ENCODE measurements at regions not wholly inside any gene's neighbourhood (a gene's known extent, or its start where the extent isn't known, plus 50 kb on each side); places are given as distances from the start of the nearest gene placed in this dataset.
A peak's percentile ranks its signal among the peaks of the same experiment; 100 is the strongest.
"Not testable (repeated sequence)": the region's sequence is repeated elsewhere in the genome, so short reads cannot be mapped to it uniquely, and the experiment has no call there.

DNA sequence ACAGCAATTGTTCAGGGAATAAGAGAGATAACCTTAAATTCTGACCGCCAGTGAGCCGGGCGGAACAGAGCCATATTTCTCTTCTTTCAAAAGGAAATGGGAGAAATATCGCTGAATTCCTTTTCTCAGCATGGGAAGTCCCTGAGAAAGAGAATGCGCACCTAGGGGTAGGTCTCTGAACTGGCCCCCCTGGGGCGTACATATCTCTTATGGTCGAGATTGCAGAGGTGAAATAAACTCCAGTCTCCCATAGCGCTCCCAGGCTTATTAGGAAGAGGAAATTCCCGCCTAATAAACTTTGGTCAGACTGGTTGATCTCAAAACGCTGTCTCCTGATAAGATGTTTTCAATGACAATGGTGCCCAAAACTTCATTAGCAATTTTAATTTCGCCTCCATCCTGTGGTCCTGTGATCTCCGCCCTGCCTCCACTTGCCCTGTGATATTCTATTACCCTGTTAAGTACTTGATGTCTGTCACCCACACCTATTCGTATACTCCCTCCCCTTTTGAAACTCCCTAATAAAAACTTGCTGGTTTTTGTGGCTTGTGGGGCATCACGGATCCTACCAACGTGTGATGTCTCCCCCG is 195.8 kb upstream of the HMCN1 start:
- DNase-seq: not testable (repeated sequence)

DNA sequence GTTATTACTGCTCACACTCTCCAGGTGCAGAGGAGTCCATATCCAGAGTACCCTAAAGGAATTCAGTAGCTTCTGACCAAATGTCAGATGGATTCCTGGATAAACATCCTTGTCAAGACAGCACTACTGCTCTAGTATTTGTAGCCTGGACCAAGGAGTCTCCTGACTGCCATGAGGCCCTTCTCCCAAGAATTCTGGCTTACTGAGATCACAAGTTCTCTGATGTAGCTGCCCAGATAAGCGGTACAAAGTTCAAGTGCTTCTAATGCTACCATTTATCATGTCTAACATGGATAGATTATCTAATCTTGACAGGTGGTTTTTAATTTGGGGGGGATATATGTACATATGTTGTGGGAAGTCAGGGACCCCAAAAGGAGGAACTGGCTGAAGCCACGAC is 196.6 kb upstream of the HMCN1 start:
- DNase-seq: no peak

DNA sequence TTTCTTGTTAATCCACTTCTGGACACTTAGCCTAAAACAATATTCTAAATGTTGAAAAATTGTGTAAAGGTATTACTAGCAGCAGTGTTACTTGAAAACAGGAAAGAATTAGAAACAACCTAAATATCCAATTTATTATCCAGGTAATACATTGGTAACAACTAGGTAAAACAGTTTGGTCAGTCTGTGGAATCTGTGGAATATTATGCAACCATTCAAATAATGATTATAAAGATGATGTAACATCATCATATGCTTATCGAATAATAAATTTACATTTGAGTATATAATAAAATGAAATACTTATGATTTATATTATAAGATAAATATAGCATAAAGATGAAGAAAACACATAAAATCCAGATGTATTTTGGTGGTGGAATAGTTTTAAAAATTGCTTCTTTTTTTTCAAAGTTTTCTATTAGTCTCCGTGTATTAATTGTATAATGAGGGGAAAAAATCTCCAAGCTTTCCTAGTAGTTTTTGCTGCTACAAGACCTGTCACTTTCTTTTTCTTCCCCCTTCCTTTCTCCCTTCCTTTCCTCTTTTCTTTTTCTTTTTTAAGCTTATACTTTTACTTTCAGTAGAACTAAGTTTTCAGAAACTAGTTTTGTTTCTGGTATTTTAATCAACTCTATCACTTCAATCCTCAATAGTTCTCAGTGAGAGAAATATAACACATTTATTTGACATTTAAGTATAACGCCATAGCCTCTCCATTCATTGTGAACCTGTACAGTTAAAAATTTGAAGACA is 197.8 kb upstream of the HMCN1 start:
- no peak for DNase-seq

DNA sequence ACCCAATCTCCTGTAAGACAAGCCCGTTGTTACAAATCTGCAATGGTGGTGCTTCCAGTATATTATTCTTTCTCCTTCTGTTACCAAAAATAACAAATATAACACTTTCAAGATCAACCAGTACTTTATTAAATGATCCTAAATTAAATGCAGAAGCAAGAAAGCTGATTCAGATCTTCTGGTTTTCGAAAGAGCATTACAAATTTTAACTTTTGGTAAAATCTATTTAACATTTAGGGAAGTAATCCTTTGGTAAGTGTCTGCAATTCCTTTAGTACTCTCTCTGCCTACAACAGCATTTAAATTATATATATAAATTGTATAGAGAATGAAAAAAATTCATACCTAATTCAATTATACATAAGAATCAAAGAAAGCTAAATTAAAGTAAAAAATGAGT is 198.6 kb upstream of the HMCN1 start:
- DNase-seq: no peak

DNA sequence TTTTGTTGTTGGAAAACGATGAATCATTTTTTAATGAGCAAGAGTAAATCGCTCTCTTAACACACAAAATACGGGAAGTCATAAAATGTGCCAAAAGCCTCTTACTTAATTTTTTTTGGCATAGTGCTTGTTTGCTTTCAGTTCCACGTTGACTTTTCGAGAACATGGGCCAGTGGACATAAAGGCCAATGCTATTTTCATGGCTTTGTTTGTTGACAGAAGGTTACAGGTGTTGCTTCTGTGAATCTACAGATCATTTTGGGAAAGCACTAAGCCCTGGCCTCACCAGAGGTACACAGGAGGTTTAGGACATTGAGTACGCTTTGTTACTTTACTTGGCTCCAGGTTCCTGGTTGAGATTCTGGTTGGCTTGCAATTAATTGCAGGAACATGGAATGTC is 199.4 kb upstream of the HMCN1 start:
- no peak for DNase-seq

DNA sequence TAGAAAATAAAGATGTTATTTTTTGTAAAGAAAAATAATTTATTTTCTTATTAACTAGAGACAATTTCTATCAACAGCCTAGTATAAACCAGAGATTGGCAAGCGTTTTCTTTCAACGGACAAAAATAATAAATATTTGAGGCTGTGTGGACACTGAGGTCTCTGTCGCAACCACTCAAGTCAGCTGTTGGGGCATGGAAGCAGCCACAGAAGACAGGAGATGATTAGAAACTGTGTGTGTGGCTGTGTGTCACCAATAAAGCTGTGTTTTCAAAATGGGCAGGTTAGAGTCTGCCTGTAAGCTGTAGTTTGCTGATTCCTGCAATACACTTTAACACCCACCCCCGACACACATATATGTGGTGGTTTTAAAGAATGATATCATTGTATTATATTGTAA is 200.6 kb upstream of the HMCN1 start:
- no peak for DNase-seq

DNA sequence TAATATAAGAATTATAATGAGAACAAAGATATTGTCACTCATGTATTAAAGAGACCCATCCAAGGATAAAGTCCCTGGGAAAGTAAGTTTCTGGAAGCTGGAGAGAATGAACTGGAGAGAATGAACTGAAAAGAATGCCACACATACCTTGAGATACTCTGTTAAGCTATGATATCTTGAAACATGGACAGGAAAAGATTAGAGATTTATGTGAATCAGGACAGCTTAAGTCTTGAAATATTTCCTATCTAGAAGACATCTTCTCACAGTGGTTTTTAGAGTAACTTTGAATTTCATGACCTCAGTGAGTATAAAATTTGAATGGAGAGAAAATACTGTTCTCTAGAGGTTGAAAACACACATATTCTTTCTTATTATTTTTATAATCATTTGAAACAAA is 201.3 kb upstream of the HMCN1 start:
- DNase-seq: no peak

DNA sequence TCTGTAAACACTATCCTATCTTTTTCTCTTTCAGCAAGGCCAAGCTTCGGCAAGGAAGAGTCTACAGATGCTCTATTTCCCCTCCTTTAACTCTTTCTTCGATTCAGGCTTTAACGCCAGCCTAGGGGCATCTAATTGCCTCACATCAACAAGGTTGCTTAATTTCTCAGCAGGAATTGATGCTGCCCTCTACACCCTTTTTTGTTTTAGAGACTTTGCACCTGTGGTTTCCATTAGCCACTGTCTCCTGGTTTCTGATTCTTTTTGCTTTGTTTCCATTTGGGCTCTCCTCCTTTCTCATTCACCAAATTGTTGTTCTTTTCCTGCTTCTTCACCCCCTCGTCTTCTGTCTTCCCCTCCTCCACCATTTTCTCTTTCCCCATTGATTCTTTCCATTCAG is 202.4 kb upstream of the HMCN1 start:
- DNase-seq: no peak

DNA sequence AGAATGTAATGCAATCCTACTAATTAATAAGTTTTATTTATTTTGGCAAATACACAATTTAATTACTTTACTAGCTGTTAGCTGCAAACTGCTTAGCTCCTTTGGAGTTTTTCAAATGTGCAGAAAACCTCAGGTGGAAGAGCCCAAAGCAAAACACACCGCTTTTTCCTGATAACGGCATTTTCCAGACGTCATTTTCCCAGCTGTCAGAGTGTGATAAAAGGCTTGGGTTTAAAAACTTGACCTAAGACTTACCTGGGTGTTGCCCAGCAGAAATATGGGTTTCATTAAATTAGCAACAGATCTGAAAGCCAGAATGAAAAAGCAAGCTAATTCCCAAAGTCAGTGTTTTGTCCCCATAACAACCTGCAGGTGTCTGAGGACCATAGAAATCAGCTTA is 204.0 kb upstream of the HMCN1 start:
- DNase-seq: peak; percentile 53

DNA sequence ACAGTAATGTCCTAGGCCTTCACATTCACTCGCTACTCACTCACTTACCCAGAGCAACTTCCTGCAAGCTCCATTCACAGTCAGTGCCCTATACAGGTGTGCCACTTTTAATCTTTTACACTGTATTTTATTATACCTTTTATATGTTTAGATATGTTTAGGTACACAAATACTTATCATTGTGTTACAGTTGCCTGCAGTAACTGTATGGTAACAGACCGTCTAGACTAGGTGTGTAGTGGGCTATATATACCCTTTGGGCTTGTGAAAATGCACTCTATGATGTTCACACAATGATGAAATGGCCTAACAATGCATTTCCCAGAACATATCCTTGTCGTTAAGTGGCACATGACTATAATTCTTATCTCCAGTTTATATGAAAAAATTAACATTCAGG is 204.5 kb upstream of the HMCN1 start:
- DNase-seq: no peak

DNA sequence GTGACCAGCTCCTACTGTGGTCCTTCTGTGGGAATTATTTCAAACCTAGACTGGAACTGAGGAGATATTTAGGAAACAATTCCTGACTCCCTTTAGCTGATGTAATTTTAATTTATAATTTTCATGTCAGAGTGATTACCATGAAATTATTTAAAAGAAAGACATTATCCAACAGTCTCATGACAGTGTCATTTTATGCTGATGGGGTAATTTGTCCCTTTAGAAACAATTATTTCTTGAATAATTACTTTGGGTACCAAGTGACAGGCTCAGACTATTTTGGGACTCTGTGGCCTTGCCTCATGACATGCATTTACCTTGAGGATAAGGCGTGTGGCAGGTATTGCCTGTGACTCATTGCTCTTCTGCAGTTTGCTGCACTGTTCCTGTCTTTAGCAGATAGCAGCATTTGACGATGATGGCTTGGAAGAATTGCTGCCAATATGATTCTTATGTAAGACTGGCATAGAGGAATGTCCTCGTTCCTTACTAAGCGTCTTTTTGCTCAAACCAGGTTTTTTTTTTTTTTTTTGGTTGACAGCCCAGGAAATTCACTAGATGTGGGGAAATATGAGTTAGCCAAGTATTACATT is 206.0 kb upstream of the HMCN1 start:
- DNase-seq: no peak

DNA sequence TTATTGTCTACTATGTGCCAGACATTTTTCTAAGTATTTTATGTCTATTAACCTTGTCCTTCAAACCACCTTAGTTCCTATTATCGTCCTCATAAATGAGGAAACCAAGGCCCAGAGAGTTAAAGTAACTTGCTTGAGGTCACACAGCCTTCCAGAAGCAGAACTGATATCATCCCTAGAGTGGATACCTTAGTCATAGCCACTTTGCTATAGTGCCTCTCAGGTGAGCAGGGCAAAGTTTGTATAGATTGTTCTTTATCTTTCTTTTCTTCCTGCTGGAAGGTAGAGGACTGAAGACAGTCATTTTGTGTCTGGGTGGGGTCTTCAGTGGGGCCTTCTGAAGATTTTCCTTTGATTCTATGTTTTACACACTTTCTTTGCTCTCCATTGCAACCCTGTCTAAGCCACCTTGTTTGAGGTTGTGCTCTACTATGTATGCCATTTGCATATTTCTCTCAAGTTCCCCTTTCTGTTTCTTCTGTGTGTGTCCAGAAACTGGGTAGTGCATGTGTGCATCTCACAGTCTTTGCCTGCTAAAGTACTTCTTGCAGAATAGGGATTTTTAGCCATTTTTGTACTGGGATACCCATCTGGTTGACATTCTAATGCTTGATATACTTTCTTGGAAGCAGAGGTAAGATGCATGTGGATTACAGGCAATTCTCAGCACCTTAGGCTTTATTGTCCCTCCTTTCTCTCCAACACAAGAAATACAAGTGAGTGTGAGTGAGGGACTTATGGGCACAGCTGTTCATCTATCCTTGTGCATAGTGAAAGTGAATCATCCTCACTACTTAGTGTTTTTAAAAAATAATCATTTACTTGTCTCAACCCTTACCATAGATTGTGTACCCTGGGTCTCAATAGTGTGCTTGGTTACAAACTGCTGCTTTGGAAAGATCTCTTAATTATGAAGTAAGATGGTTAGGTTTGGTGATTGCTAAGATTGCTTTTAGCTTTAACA is 207.6 kb upstream of the HMCN1 start:
- peak; percentile 52 for DNase-seq

DNA sequence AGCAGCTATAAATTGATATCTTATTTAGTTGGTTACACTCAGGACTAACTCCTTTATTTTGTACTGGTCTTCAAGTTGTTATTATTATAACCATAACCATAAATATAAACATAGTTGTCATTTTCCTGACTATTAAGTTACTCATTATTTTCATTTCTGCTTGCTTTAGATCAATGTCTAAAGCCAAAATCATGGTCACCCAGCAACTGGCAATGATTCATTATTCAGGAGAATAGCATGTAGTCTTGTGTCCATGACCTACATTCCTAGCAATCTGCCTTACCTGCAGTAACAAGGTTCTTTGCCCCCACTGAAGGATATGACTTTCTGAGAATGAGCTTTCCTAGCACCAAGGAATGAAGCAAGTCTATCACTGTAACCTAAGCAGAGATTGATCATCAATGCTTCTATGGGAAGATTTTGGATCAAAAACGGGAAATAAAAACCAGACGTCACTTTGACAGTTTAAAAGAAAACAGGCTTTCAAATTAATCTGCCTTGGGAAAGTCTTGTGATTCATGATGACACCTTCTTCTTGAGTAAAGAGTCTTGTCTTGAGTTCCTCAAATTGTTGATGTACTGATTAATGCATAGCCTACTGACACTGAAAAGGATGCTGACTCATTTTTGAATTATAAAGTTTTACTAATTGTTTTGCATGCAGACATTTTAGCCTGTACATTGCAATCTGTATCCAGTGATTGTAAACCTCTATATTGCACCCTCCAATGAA is 203.3 kb upstream of the IVNS1ABP start:
- DNase-seq: peak; percentile 55

DNA sequence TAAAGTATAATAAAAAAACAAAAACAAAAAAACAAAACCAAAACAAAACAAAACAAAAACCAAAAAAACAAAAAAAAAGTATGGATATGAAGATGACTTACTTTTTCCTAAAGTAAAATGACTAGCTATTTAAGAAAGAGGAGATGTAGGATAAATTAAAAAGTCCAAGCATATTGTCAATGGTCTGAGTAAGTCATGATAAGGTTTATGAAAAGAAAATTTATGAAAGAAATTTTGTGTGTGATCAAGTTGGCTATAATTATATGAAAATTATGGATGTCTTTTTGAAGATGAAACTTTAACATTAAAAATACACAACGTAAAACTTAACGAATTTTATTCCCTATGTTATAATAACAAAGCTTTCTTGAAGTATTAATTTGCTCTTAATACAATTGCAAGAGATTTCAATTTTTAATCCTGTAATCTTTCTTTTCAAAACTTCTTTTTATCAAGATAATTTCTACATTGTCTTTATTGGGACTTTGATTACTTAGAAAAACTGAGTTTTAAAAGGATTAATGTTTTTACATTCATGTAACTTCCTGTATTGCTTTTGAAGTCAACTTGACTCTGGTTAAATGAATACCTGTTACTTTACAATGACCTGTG is 200.9 kb upstream of the IVNS1ABP start:
- DNase-seq: peak; percentile 62

DNA sequence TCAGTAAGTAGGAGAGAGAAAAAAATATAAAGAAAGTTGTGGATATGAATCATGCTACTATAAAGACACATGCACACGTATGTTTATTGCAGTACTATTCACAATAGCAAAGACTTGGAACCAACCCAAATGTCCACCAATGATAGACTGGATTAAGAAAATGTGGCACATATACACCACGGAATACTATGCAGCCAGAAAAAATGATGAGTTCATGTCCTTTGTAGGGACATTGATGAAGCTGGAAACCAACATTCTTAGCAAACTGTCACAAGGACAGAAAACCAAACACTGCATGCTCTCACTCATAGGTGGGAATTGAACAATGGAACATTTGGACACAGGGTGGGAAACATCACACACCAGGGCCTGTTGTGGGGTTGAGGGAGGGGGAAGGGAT is 200.3 kb upstream of the IVNS1ABP start:
- DNase-seq: not testable (repeated sequence)

DNA sequence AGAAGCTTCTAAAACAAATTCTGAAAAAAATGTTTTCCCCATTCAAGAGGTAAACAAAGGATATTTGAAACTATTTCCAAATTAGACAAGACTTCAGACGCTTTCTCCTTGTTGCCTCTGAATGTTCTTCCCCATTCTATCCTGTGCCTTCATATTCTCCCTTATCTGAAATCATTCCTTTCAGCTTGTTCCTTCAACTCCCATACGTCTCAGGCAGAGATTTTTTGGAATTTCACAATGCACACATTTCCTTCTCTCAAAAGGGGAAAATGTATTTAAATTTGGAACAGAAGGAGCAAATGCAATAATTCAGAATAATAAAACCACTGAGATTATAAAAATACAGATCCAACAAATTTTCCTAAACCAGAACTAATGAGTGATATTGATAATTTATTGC is 198.7 kb upstream of the IVNS1ABP start:
- DNase-seq: no peak

DNA sequence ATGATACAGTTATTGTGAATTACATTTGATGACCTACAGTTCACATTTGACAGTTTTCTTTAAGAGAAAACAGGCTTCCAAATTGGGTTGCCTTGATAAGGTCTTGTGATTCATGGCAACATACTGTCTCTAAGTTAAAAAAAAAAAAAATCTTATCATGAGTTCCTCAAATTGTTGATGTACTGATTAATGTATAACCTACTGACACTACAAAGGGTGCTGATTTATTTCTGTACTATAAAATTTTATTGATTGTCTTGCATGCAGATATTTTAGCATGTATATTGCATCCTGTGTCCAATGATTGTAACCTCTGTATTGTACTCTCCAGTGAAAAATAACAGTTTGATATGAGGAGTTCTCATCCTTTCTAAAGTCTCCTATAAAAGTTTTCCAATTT is 197.3 kb upstream of the IVNS1ABP start:
- DNase-seq: peak; percentile 15

DNA sequence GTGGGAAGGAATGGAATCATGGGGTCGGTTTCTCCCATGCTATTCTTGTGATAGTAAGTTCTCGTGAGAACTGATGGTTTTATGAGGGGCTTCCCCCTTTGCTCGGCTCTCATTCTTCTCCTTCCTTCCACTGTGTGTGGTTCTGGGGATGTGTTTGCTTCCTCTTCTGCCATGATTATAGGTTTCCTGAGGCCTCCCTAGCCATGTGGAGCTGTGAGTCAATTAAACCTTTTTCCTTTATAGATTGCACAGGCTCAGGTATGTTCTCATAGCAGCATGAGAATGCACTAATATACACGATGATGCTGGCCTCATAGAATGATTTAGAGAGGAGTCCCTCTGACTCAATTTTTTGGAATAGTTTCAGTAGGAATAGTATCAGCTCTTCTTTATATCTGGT is 195.4 kb upstream of the IVNS1ABP start:
- no peak for DNase-seq

DNA sequence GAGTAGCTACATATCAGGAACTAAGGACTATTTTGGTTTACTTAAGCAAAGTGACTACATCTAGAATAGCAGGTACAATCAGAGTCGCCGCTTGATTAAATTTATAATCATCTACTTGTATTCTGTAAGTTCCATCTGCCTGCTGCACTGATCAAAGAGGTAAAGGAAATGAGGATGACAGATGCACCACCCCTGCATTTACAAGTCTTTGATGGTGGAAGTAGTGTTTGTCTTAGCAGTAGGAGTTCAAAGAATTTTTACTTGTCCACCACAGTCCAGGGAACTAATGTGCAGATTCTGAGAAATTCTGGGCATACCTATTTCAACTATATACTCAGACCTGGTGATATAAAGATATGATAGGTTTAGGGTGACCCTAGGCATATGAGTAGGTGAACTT is 184.1 kb upstream of the IVNS1ABP start:
- no peak for DNase-seq

DNA sequence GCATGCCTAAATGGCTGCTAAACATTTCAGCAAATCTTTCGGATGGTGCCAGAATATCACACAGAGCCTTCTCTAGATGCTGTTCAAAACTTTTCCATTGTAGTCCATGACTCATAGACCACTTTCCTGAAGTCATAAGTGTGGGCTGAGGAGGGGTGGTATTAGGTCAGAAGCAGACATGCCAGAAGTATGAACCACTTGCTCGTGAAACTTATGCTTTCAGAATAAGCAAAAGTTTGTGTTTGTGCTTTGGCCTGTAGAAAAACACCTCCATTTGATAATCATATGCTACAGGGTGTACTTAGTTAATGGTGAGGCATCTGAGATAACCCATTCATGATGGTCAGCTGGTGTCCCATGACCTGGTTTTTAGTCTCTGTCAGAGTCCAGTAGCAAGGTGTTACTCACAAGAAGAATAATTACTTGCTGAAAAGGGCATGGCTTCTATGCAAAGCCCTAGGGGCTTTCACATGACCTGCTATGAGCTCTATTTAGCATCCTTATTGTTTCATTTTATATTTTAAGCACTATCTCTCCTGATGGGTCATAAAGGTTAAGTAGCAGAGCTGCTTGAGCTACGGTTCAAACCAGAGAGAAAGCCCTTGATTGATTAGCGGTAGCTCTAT is 183.1 kb upstream of the IVNS1ABP start:
- no peak for DNase-seq

DNA sequence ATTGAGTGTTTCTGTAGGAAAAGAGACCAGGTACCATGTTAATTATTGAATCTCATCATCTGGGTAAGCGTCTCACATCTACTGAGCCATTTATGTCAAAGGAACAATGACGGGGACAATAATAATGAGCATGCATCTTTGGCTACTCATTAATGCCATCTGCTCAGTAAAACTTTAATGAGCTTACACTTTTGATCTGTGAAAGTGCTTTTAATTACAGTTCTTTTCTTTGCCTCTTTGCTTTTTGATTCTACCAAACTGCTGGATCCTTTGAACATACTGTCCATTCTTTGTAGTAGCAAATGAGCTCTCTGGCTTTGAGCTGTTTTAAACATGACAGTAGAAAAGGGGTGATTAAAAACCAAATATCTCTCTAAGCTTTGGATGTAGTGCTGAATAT is 181.2 kb upstream of the IVNS1ABP start:
- no peak for DNase-seq

DNA sequence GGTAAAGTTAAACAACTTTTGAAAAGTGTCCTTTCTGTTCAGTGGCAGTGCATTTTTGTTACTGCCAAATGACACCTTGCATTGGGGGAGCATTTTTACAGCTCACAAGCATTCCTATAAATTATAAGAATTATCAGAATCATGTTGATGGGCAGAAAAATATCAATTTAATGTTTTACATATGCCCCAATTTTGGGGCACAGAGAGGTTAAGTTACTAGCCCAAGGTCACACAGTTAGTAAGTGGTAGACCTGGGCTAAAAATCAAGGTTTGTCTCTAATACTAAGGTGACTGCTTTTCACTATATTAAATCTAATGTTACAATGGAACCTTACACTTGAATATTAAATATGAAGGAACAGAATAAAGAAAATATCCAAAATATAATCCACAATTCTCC is 180.1 kb upstream of the IVNS1ABP start:
- no peak for DNase-seq
